CD14-positive monocyte (primary cell): ENCODE measurements at regions not wholly inside any gene's neighbourhood (a gene's known extent, or its start where the extent isn't known, plus 50 kb on each side); places are given as distances from the start of the nearest gene placed in this dataset.

Source experiments
- DNase-seq, 3 donors: peaks; one replicate each; pipeline ENCODE4 v3.0.0-alpha.2; 2011 to 2022
- H2AFZ ChIP-seq: 2 replicates; pipeline ENCODE4 v1.6.0; 2012; ENCODE audit warnings: mild to moderate bottlenecking, low read depth, low read length, inconsistent platforms; ENCODE audit not compliant: insufficient read depth, poor library complexity, severe bottlenecking
- H3K27ac ChIP-seq, 2 donors: 1 replicate in 1 of 2; 2 replicates in 1 of 2; pipeline ENCODE4 v1.5.1; 2012 to 2013; ENCODE audit warnings: low read length in 2 of 2, control low read depth in 1 of 2, inconsistent platforms in 1 of 2, low read depth in 1 of 2, mild to moderate bottlenecking in 1 of 2
- H3K27me3 ChIP-seq, 2 donors: one replicate each; pipeline versions ENCODE4 v1.6.0 to v1.6.1; 2011 to 2013; ENCODE audit warnings: low read length in 2 of 2; ENCODE audit not compliant: control insufficient read depth in 2 of 2, insufficient read depth in 2 of 2
- H3K36me3 ChIP-seq, 2 donors: replicated peaks in 1 of 2; 1 replicate in 1 of 2; 2 replicates in 1 of 2; pipeline versions ENCODE4 v1.5.1 to v1.6.1; 2012 to 2013; ENCODE audit warnings: low read length in 2 of 2, control low read depth in 1 of 2, inconsistent platforms in 1 of 2, mild to moderate bottlenecking in 1 of 2; ENCODE audit not compliant: insufficient read depth in 2 of 2, control insufficient read depth in 1 of 2
- H3K4me1 ChIP-seq, 2 donors: 1 replicate in 1 of 2; 2 replicates in 1 of 2; pipeline versions ENCODE4 v1.5.1 to v1.6.1; 2012 to 2013; ENCODE audit warnings: low read length in 2 of 2, control low read depth in 1 of 2, inconsistent platforms in 1 of 2, mild to moderate bottlenecking in 1 of 2, moderate library complexity in 1 of 2; ENCODE audit not compliant: insufficient read depth in 2 of 2, control insufficient read depth in 1 of 2
- H3K4me2 ChIP-seq: replicated peaks from 2 replicates; pipeline ENCODE3; 2012; ENCODE audit warnings: low read length, moderate library complexity, mild to moderate bottlenecking; ENCODE audit not compliant: poor library complexity, severe bottlenecking; ENCODE audit errors: extremely low read depth
- H3K4me3 ChIP-seq, 3 experiments: fragments of 200-600 bp in 1 of 3; sonication (generic) in 1 of 3; replicated peaks in 1 of 3; 1 replicate in 2 of 3; 2 replicates in 1 of 3; pipeline ENCODE4 v1.5.1; 2011 to 2013; ENCODE audit warnings: low read length in 3 of 3, mild to moderate bottlenecking in 3 of 3, control low read depth in 2 of 3, low read depth in 2 of 3, inconsistent platforms in 1 of 3, moderate library complexity in 1 of 3
- H3K79me2 ChIP-seq: 2 replicates; pipeline ENCODE4 v1.6.0; 2012; ENCODE audit warnings: mild to moderate bottlenecking, control low read depth, inconsistent platforms, low read length, moderate library complexity; ENCODE audit not compliant: insufficient read depth
- H3K9ac ChIP-seq: 2 replicates; pipeline ENCODE4 v1.6.0; 2017; ENCODE audit warnings: low read length, mild to moderate bottlenecking; ENCODE audit not compliant: insufficient read depth, poor library complexity, severe bottlenecking
- H3K9me3 ChIP-seq, 2 donors: replicated peaks in 1 of 2; 1 replicate in 1 of 2; 2 replicates in 1 of 2; pipeline versions ENCODE4 v1.5.1 to v1.6.1; 2012 to 2013; ENCODE audit warnings: low read length in 2 of 2, control low read depth in 1 of 2; ENCODE audit not compliant: control insufficient read depth in 1 of 2, insufficient read depth in 1 of 2
- H4K20me1 ChIP-seq: 2 replicates; pipeline ENCODE4 v1.6.0; 2012; ENCODE audit warnings: mild to moderate bottlenecking, low read length, control low read depth, moderate library complexity; ENCODE audit not compliant: insufficient read depth
- H3K27ac Mint-ChIP-seq, 7 donors: one replicate each; pipeline ENCODE4 v1.8.0; 2020; ENCODE audit warnings: mild to moderate bottlenecking in 7 of 7, mixed read lengths in 7 of 7, moderate library complexity in 6 of 7, inconsistent platforms in 2 of 7
- H3K27me3 Mint-ChIP-seq, 3 donors: one replicate each; pipeline ENCODE4 v1.8.0; 2021 to 2022; ENCODE audit warnings: low read depth in 3 of 3, mild to moderate bottlenecking in 3 of 3, mixed read lengths in 3 of 3, moderate library complexity in 3 of 3, inconsistent platforms in 1 of 3
- H3K36me3 Mint-ChIP-seq, 2 donors: one replicate each; pipeline ENCODE4 v1.8.0; 2020; ENCODE audit warnings: mixed read lengths in 2 of 2, inconsistent platforms in 1 of 2, mild to moderate bottlenecking in 1 of 2
- H3K4me1 Mint-ChIP-seq: one replicate; pipeline ENCODE4 v1.8.0; 2020; ENCODE audit warnings: mild to moderate bottlenecking, mixed read lengths
- H3K4me3 Mint-ChIP-seq, 2 donors: one replicate each; pipeline ENCODE4 v1.8.0; 2020; ENCODE audit warnings: mild to moderate bottlenecking in 2 of 2, mixed read lengths in 2 of 2, moderate library complexity in 1 of 2
- H3K9me3 Mint-ChIP-seq, 7 donors: one replicate each; pipeline ENCODE4 v1.8.0; 2020 to 2022; ENCODE audit warnings: mixed read lengths in 7 of 7, mild to moderate bottlenecking in 6 of 7, moderate library complexity in 6 of 7, inconsistent platforms in 2 of 7
- CTCF ChIP-seq: fragments of 200-600 bp; IDR thresholded peaks from one replicate; pipeline ENCODE4 v1.8.0; 2022; ENCODE audit warnings: antibody characterized with exemption, mild to moderate bottlenecking
- WGBS: methylation state at CpG from one replicate; pipeline ENCODE4 v1.1.5; 2013; ENCODE audit warnings: missing lambda C conversion rate; ENCODE audit not compliant: insufficient coverage; 5-methylcytosine and 5-hydroxymethylcytosine counted together
- intact Hi-C, 2 donors: fragments of 100-400 bp; cut with micrococcal nuclease; formaldehyde crosslinking; loops; one replicate each; pipeline versions ENCODE4 v1.15.0 to v1.15.1; 2023

- WGBS: 33% methylated on average over 3 of the region's 8 CpGs
- Histone ChIP-seq H3K9me3 (no peaks in the 10 kb centered on the region), H3K36me3 (no peaks in the 10 kb centered on the region), H2AFZ (no peak overlapping the region), H3K4me1 (no peaks in the 10 kb centered on the region), H3K4me3 (no peak overlapping the region), H3K9ac (no peak overlapping the region), H3K79me2 (no peaks in the 10 kb centered on the region), H3K27me3 (peaks cover 0 to 4% of the 10 kb centered on the region in 2 donors), H3K27ac (no peak overlapping the region), H4K20me1 (no peaks in the 10 kb centered on the region), H3K4me2 (no peak overlapping the region)
- no peak for DNase-seq
- intact Hi-C loops: no loop called here
- Mint-ChIP-seq H3K36me3 (no peaks in the 10 kb centered on the region), H3K4me3 (no peak overlapping the region), H3K9me3 (peaks cover 0 to 7% (median 0%) of the 10 kb centered on the region in 7 donors), H3K27me3 (peaks cover 3 to 9% (median 5%) of the 10 kb centered on the region in 3 donors), H3K27ac (peak overlapping the region in 1 of 7 donors; percentile 3), H3K4me1 (peaks cover 2% of the 10 kb centered on the region)
- TF ChIP-seq CTCF: no peak
Observed at GRCh38 chr22:27628341-27628740, 173.2 kb downstream of the MN1 start.

GRCh38 chr22:27628891-27629631 lies 172.5 kb downstream of the MN1 start:
- no peak for TF ChIP-seq CTCF
- H3K27me3 ChIP-seq: peaks cover 0 to 4% of the 10 kb centered on the region in 2 donors
- no peak overlapping the region for H3K4me3 Mint-ChIP-seq
- intact Hi-C loops: no loop called here
- no peaks in the 10 kb centered on the region for H3K4me1 ChIP-seq
- H4K20me1 ChIP-seq: no peaks in the 10 kb centered on the region
- no peak overlapping the region for H2AFZ ChIP-seq
- H3K27ac ChIP-seq: no peak overlapping the region
- H3K9me3 Mint-ChIP-seq: peaks cover 0 to 7% (median 0%) of the 10 kb centered on the region in 7 donors
- H3K36me3 ChIP-seq: no peaks in the 10 kb centered on the region
- no peak overlapping the region for H3K4me3 ChIP-seq
- H3K79me2 ChIP-seq: no peaks in the 10 kb centered on the region
- H3K27ac Mint-ChIP-seq: no peak overlapping the region
- no peaks in the 10 kb centered on the region for H3K9me3 ChIP-seq
- no peaks in the 10 kb centered on the region for H3K36me3 Mint-ChIP-seq
- no peak overlapping the region for H3K9ac ChIP-seq
- peaks cover 2% of the 10 kb centered on the region for H3K4me1 Mint-ChIP-seq
- H3K4me2 ChIP-seq: no peak overlapping the region
- H3K27me3 Mint-ChIP-seq: peaks cover 5 to 12% (median 6%) of the 10 kb centered on the region in 3 donors
- WGBS: 94% methylated on average over 7 of the region's 9 CpGs
- no peak for DNase-seq
